Colon (tissue), 2 donors: ENCODE measurements at regions not wholly inside any gene's neighbourhood (a gene's known extent, or its start where the extent isn't known, plus 50 kb on each side); places are given as distances from the start of the nearest gene placed in this dataset.
"Not testable (repeated sequence)": the region's sequence is repeated elsewhere in the genome, so short reads cannot be mapped to it uniquely, and the experiment has no call there.

Experiments used
- FAIRE-seq: peaks from 2 replicates; lab custom pipeline; 2012; peaks lifted over from hg19 to GRCh38; lab: Jason Lieb, UNC
- donor health status: control.
- donor health status: control.

DNA sequence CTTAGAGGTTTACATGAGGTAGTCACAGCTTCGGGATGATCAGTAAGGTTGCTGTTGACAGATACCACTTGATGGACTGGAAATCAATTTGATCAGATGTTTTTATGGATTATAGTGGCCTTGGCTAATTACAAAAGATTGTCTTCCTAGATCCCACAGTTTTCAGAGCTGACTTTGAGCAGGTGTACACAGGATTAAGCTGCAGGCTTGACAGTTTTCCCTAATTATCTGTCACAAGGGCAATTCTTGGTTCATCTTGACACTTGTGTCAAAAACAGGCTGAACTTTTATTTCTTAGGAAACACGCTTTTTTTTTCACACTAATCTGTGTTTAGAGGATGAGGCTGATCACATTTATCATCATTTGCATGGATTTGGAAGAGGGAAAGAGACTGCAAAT, 824.0 kb upstream of the PIK3C3 start:
- no peak for FAIRE-seq

DNA sequence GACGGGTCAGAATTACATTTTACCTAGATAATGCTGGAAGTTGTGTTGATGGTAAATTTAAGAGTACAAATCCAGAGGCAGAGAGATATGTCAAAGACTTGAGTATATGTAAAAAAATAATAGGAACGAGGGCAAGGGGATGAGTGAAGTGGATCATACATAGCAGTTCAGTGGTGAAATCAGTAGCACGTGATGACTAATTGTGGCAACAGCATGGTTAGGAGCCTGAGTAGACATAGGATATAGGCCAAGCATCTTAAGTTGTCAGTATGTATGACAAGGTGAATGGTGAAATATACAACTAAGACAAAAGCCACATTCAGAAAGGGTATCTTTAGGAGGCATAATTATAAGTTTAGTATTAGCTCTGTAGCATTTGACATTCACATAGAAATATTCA, 826.5 kb upstream of the PIK3C3 start:
- no peak for FAIRE-seq

DNA sequence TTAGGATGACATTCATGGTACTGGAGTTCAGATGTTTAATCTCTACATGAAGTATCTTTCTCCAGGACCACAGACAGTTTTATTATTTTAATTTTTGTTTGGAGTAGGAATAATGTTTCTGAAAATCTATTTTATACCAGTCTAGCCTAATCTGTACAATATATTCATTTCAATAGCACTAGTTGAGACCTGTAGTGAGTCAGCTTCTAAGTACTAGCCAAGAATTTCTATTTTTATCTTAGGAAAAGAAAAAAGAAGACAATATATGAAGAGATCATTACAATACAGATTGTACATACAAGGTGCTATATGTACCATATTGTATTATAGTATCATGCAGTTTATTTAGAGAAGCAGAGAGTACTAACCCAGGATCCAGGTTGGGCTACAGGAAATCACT, 826.9 kb upstream of the PIK3C3 start:
- FAIRE-seq, result no peak

DNA sequence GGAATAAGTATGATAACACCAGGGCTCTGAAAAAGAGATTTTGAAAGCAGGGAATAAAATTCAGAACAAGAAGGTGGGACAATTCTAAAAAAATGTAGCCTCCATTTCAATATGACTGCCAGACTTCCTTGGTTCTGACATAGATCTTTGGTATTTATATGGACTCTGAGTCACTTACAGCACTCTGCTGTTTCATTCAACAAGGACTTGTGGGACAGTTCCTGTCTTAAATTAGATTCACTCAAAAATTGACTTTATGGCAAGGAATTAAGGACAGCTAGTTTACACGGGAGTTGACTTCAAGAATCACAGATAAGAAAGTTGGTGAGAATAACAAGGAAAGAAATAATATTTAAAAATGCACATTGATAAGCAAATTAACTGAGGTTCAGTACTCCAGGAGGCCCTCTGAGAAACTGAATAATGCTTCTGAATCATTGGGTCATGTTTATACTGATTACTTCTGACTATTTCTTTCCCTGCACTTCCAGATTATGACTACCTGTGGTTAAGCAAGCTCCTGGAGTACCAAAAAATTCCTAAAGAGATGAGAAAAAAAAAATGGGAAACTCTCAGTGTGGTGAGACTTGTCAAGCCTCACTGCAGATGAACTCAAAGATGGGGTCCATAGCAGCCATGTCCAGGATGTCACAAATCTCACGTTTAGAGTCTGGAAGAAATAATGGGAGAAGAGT, 828.3 kb upstream of the PIK3C3 start:
- FAIRE-seq, result no peak

DNA sequence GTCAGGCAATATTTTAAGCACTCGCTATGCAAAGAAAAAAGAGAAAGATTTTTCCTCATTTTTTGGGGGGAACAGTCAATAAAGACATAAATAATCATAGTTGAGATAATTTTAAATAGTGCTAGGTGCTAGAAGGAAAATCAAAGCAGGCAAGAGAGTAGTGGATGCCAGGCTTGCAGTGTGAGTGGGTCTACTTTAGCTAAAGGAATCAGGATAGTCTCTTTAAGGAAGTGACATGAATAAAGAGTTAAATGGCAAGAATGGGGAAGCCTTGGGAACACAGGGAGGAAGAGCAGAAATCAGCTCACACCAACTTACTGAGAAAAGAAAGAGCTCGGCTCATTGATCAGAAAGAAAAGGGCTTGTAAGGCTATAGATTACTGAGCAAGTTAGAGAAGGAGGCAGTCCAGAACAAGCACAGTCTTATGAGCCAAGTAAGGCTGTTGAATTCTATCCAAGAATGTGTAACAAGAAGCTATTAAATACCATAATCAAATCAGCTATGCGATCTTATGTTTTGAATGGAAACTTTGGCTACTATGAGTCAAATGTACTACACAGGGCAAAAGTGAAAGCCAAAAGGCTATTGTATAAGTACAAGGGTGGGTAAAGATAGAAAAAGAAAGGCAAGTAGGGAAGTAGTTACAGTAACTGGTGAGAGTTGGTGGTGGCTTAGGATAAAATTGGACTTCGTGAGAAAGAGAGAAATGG, 833.8 kb upstream of the PIK3C3 start:
- FAIRE-seq, result no peak

DNA sequence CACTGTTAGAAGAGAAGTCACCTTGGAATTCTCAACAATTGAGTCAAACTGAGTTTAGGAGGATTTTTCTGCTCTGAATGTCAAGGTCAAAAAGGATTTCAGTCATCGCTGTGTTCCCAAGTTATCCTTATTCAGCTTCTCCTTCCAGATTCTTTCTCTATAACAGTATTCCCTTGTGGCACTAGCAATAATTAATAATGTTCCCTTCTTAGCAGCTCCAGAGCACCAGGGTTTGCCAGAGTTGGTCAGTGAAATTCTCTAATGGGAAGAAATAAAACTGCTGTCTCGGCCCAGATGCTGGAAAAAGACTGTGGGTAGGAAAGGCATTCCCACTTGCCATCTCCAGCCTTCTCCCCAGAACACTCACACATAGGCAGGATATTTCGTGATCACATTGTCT, 836.0 kb upstream of the PIK3C3 start:
- no peak for FAIRE-seq

DNA sequence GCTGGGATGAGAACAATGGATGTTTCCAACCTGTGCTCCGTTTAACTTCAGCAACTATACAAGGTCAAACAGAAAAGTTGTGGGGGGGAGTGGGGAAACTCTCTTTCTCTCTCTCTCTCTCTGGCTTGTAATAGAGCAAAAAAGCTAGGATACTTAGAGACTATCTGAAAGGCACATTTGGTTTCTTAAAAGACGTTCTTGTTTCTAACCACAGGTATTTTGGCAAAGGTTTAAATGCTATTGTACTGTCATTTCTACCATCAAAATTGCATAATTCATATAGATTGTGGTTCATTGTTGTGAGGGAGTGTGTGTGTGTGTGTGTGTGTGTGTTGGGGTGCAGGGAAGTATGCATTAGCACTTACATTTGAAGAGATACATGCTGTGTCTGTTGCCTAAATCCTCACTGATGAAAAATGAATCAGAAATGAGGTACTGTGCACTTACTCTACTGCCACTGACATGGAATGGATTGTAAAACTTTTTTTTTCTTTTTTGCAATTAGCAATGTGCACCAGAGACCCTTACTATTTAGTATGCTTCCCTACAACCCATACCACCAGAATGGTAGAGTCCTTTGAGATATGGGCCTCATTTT, 841.0 kb upstream of the PIK3C3 start:
- FAIRE-seq, result no peak

DNA sequence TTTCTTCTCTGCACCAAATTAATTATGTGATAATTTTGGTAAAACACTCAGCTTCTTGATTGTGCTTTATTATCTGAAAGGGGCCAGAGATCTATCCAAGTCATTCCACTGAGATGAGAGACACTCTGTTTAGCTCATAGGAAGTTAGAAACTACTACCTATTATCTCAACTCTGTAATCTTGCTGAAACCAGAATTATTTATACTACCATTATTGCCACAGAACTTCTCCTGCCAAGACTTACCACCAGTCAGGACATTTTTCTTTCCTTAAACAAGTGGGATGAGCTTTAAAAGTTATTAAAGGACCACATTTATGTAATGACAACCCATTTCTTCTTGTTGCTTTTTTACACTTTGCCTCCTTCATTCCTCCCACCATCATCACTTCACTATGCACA, 855.6 kb upstream of the PIK3C3 start:
- FAIRE-seq, result no peak

DNA sequence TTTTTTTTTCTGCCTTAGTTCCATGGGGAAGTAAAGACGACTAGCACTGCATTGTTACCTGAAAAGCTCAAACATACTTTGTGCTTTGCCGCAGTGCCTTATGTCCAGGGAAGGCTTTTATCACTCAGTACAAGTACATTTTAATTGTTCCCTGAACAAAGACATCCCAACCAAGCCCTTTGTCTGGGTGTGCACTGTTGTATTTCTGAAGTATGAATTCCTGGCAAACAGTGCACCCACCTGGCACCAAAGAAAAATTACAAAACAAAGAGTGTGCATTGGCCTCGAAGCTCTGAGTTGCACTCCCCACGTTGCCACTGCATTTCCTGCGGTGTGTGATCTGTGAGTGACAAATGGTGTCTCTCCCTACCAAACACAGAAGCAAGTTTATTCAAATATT, 858.5 kb upstream of the PIK3C3 start:
- FAIRE-seq, result no peak

DNA sequence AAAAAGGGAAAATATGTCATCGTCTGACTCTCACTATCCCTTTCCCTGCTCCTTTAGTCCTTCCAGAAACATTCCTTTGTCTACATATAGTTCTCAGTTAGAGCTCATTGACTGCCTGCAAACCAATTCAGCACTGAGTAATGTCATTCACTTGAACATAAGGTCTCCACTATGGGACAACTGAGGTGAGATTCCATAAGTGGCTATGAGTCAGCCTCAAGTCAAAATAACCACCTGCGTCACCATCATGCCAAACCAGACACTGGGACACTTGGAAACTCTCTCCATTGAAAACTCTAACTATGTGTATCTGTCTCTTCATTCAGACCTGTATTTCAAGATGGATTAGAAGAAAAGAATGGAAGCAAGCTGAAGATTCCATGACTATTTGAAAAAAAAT, 878.0 kb upstream of the PIK3C3 start:
- FAIRE-seq, result no peak

DNA sequence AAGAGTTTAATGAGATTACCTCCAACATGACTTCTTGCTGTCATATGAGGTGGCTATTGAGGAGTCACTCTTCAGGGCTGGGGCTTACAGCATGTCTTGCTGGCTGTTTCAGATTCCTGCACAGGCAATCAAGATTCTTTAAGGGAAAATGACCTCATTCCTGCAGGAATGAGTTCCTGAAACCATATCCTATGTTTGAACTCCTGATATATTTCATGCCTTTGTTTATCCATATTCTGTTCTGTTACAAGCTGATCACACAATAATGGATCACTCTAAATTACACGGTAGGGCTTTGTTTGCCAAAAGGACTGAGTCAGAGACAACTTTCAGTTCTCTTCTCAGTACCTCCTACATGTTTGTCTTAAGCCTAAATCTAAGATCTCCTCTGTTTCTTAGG, 879.8 kb upstream of the PIK3C3 start:
- no peak for FAIRE-seq

DNA sequence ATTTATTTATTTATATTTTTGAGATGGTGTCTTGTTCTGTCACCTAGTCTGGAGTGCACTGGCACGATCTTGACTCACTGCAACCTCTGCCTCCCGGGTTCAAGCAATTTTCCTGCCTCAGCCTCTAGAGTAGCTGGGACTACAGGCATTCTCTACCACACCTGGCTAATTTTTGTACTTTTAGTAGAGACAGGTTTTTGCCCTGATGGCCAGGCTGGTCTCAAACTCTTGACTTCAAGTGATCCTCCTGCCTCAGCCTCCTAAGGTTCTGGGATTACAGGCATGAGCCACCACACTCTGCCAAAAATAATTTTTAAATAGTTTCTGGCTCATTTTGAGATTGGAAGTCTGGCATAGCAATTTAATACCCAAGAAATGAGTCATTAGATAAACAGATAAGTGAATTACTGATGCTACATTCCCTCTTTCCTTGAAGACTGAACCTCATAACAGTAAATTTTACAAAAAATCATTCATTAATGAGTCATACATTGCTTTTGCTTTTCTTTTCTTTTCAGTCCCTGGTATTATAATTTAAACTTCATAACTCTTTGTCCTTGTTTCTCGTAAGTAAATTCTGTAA, 881.6 kb upstream of the PIK3C3 start:
- FAIRE-seq, result no peak

DNA sequence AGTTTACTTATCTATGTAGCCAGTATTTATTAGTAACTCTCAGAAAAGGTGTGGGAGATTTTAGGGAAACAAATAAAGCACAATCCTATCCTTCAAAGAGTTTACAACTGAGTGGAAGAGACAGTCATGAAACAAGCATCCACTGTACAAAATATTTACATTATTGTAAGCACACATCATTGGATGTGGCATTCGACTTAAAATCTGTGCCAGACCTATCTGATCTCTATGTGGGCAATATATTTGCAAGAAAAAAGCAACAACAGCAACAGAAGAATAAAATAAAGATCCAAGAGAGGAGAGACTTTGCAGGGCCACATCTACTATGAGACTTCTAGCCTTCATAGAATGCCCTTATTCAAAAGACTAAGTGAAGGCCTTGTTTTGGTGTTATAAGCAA, 882.1 kb upstream of the PIK3C3 start:
- FAIRE-seq, result no peak

DNA sequence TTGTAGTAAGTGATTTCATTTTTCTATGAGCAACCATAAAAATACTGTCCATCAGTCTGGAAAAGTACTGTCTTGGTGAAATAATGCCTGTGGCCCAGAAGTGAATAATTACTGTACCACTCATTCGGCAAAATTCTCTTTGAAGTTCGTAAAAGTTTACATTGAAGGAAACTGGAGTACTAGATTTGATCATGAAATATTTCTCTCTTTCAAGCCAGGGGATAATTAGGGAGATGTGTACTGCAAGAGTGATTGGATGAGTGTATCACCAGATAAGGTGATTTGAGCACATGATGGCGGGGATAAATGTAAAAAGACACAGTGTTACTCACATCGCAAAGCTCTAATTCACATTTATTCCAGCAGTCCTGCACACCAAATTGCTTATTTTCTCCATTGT, 883.2 kb upstream of the PIK3C3 start:
- FAIRE-seq, result no peak

DNA sequence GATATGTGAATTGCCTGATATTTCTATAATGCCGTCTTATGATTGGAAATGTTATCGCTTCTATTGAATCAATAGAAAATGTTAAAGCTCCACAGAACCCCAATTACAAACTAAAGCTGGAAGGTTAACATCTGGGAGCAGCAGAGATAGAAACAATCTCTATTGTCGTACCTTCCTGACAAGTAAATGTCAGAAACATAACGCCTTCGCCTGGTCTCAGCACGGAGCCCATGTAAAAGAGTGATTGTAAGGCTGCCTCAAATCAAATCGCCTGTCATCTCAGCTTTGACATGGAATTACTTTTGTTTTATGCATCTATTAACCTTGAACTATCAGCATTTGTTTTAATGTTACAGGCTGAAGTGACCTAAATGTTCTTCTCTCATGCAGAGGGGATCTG, 885.9 kb upstream of the PIK3C3 start:
- FAIRE-seq, result no peak

DNA sequence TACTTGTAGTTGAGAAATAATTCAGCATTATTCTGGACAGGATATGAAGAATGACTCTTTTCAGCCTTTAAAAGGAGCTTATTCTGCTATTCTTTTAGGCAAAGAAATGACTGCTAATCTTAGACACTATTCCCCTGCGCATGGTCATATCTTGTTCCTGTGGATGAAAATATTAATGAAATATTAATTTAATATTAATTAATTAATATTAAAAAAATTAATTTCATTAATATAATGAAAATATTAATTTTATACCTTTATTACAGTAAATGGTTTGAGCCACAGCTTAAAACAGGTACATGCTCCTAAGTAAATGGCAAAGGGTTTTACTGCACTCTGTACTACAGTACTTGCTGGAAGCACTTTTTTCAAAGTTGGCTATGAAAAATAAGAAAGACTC, 890.1 kb upstream of the PIK3C3 start:
- FAIRE-seq, result no peak

DNA sequence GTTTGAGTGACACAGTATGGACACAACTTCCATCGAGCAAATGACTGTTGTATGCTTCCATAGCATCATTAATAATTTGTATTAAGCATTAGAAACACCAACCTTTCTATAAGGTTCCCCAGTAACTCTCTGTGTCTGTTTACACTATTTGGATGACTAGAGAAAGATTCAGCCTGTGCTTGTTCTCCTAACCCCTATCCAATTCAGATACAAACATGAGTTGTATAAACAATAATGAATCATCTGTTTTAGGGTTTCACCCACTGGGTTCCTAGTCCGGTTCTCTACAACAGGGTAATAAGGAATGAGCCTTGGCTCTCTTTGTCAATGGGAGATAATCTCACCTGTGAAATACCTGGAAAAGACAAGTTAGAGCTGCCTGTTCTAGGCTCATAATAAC, 894.1 kb upstream of the PIK3C3 start:
- FAIRE-seq, result no peak

DNA sequence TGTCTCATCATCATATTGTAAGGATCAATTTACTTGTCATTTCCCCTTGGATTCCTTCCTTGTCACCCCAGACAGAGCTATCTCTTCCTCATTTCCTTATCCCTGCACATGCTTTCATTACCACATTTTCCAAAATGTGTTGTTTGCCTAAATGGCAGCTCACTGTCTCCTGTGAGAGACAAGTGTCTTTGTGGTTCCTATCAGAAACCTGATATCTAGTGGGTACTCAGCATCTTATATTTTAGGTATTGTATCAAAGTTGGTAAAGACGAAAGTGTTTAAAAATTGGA, 896.0 kb upstream of the PIK3C3 start:
- no peak for FAIRE-seq

DNA sequence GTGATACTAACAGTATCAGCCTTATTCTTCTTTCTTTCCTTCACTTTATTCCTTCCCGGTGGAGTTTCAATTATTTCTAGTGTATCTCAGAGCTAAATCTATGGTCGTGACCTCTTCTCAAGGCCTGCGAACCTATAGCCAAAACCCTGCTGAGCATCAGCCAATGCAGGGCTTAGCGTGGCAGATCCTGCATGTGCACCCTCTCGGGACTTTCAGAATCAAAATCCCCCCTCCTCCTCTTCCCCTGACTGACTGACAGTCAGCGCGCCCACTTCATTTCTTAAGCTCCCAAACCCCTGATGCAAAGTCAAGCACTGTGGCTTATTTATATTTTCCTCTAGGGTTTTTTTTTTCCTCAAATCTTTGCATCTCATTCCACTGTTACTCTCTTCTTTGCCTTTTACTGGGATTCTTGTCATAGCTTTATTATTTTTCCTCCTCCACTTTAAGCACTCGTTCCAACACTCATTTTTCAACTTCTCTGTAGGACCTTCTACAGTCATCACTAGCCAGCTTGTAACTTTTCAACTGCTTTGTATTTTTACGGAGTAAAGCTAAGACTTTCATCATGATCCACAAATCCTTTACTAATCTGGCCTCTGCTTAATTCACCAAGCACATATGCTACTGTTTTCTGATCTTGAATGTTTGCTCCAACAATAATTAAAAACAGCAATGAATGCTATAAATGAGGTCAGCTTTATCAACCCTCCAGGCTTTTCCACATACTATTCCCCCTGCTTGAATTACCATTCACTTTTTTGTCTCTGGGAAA, 896.5 kb upstream of the PIK3C3 start:
- FAIRE-seq, result no peak

DNA sequence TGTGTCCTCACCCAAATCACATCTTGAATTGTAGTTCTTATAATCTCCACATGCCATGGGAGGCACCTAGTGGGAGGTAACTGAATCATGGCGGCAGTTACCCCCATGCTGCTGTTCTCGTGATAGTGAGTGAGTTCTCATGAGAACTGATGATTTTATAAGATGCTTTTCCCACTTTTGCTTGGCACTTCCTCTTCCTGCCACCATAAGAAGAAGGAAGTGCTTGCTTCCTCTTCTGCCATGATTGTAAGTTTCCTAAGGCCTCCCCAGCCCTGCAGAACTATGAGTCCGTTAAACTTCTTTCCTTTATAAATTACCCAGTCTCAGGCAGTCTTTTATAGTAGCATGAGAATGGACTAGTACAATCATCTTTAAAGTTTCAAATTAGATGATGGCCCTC, 902.4 kb upstream of the PIK3C3 start:
- no peak for FAIRE-seq

DNA sequence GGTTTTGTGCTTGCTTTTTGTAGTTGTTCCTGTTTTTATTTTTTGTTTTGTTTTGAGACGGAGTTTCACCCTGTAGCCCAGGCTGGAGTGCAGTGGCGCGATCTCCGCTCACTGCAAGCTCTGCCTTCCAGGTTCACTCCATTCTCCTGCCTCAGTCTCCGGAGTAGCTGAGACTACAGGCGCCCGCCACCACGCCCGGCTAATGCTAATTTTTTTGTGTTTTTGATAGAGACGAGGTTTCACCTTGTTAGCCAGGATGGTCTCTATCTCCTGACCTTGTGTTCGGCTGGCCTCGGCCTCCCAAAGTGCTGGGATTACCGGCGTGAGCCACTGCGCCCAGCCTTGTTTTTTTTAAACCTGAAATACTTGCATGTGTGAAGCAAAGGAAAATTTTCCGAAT, 908.8 kb upstream of the PIK3C3 start:
- not testable (repeated sequence) for FAIRE-seq

DNA sequence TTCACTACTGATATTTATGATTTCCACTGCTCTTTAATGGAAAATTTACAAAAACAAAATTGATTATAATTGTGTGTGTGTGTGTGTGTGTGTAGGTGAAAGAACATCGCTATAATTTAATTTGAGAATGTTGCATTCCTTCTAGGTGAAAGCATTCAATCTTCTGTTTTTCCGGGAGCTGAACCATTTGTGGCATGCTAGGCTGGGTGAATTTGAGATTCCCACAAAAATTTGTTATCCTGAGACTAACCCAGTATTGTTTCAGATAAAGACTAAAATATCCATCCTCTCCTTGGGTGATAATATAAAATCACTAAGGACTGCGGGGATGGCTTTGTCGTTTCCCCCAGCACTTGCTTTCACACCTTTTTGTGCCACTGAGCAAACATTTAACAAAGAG, 911.2 kb upstream of the PIK3C3 start:
- no peak for FAIRE-seq

DNA sequence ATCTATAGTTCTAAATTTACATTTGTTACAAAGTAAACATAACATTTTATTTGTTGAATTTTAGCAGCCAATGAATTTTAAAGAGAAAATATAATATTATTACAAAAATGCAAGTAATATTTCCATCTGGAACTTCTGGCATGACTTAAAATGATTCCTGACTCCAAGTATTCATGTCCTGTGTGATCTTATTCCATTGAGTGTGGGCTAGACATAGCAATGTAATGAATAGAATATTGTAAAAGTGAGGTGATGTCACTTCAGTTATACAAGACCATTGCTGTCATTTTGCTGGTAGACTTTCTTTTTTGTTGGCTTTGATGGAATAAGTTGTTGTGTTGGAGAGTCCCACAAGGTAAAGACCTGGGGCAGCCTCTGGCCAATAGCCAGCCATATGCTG, 912.2 kb upstream of the PIK3C3 start:
- no peak for FAIRE-seq
